CD4-positive, alpha-beta T cell (primary cell): ENCODE measurements at regions not wholly inside any gene's neighbourhood (a gene's known extent, or its start where the extent isn't known, plus 50 kb on each side); places are given as distances from the start of the nearest gene placed in this dataset.

ENCODE experiments used
- ATAC-seq: fragments of 200-7000 bp; cut with Tn5 transposase; one replicate; pipeline ENCODE4 v1.10.0; 2022; ENCODE audit warnings: mild to moderate bottlenecking; ENCODE audit not compliant: poor library complexity
- CTCF ChIA-PET: fragments of 350-600 bp; sonication (Branson Sonifier 250); formaldehyde crosslinking; loops from one replicate; lab custom pipeline; 2021; ENCODE audit warnings: antibody characterized with exemption, inconsistent platforms; lab: Charles Lee
- POLR2A ChIA-PET: fragments of 350-600 bp; sonication (Branson Sonifier 250); formaldehyde crosslinking; loops from one replicate; lab custom pipeline; 2021; ENCODE audit warnings: antibody characterized with exemption, inconsistent platforms; lab: Charles Lee
- DNase-seq, 14 experiments: peaks; one replicate each; pipeline ENCODE4 v3.0.0-alpha.2; 2013 to 2020; ENCODE audit warnings: mixed read lengths in 2 of 14
- H3K27ac ChIP-seq, 2 donors: one replicate each; pipeline versions ENCODE4 v1.5.1 to v1.7.0; 2013; ENCODE audit warnings: low read length in 2 of 2, low read depth in 1 of 2, mild to moderate bottlenecking in 1 of 2
- H3K27me3 ChIP-seq, 2 experiments: 1 replicate in 1 of 2; 2 replicates in 1 of 2; pipeline versions ENCODE4 v1.6.1 to v1.7.0; 2013; ENCODE audit warnings: low read length in 2 of 2, control low read depth in 1 of 2, mild to moderate bottlenecking in 1 of 2, moderate library complexity in 1 of 2; ENCODE audit not compliant: insufficient read depth in 2 of 2, control insufficient read depth in 1 of 2
- H3K36me3 ChIP-seq: one replicate; pipeline ENCODE4 v1.6.1; 2013; ENCODE audit warnings: low read length, control low read depth; ENCODE audit not compliant: insufficient read depth
- H3K4me1 ChIP-seq: one replicate; pipeline ENCODE4 v1.6.1; 2013; ENCODE audit warnings: low read length, control low read depth; ENCODE audit not compliant: insufficient read depth
- H3K4me3 ChIP-seq: one replicate; pipeline ENCODE4 v1.5.1; 2013; ENCODE audit warnings: mild to moderate bottlenecking, low read length, moderate library complexity
- H3K9me3 ChIP-seq, 2 experiments: 1 replicate in 1 of 2; 2 replicates in 1 of 2; pipeline versions ENCODE4 v1.6.1 to v1.7.0; 2013; ENCODE audit warnings: low read length in 2 of 2, mild to moderate bottlenecking in 2 of 2, control low read depth in 1 of 2, moderate library complexity in 1 of 2; ENCODE audit not compliant: control insufficient read depth in 1 of 2, insufficient read depth in 1 of 2
- H3K27ac Mint-ChIP-seq: one replicate; pipeline ENCODE4 v1.8.0; 2020; ENCODE audit warnings: mixed read lengths
- H3K27me3 Mint-ChIP-seq: one replicate; pipeline ENCODE4 v1.8.0; 2021; ENCODE audit warnings: mixed read lengths
- H3K36me3 Mint-ChIP-seq: one replicate; pipeline ENCODE4 v1.8.0; 2021; ENCODE audit warnings: low read depth, mixed read lengths
- H3K4me1 Mint-ChIP-seq: one replicate; pipeline ENCODE4 v1.8.0; 2021; ENCODE audit warnings: low read depth, mixed read lengths
- H3K4me3 Mint-ChIP-seq: one replicate; pipeline ENCODE4 v1.8.0; 2020; ENCODE audit warnings: mild to moderate bottlenecking, mixed read lengths
- H3K9me3 Mint-ChIP-seq: one replicate; pipeline ENCODE4 v1.8.0; 2020; ENCODE audit warnings: mixed read lengths
- CTCF ChIP-seq: fragments of 200-600 bp; IDR thresholded peaks from one replicate; pipeline ENCODE4 v1.8.0; 2022; ENCODE audit warnings: antibody characterized with exemption, mild to moderate bottlenecking
- intact Hi-C, 2 experiments: fragments of 100-400 bp; cut with DNase I in 1 of 2; cut with micrococcal nuclease in 1 of 2; formaldehyde crosslinking; loops; one replicate each; pipeline versions ENCODE4 v1.15.1 to v1.9.0; 2023 to 2025; cut with DNase I, micrococcal nuclease

DNA sequence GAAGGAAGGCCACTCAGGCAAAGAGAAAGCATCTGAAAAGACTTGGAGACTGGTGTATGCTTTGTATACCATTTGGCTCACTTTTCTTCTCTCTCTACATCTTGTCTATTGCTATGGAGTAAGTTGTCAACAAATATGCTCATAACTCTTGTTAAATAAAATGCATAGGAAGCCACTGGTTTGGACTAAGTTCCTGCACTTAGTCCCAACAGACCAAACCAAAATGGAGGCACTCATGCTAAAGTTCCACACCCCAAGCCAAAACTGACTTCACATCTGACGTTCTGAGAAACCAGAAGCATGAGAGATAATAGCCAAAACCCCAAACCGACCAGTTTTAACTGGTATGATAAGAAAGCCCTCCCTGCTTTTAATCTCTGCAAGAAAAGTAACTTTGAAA is 135.3 kb upstream of the LYPLAL1 start:
- ATAC-seq (no peak), DNase-seq (no peak)
- H3K27me3 Mint-ChIP-seq: no peaks in the 10 kb centered on the region
- no peak overlapping the region for H3K27ac ChIP-seq
- no peaks in the 10 kb centered on the region for H3K4me1 ChIP-seq
- TF ChIP-seq CTCF: no peak
- ChIA-PET POLR2A (no interaction called here), CTCF (no interaction called here)
- peaks cover 3% of the 10 kb centered on the region for H3K9me3 Mint-ChIP-seq
- no peaks in the 10 kb centered on the region for H3K36me3 Mint-ChIP-seq
- H3K9me3 ChIP-seq: no peaks in the 10 kb centered on the region
- no peaks in the 10 kb centered on the region for H3K4me1 Mint-ChIP-seq
- H3K27ac Mint-ChIP-seq: no peak overlapping the region
- intact Hi-C loops: no loop called here
- no peaks in the 10 kb centered on the region for H3K27me3 ChIP-seq
- H3K4me3 ChIP-seq: no peak overlapping the region
- H3K36me3 ChIP-seq: no peaks in the 10 kb centered on the region
- no peak overlapping the region for H3K4me3 Mint-ChIP-seq

- ChIA-PET CTCF (no interaction called here), POLR2A (no interaction called here)
- TF ChIP-seq CTCF: no peak
- Histone ChIP-seq H3K4me1 (no peaks in the 10 kb centered on the region), H3K27me3 (no peaks in the 10 kb centered on the region), H3K27ac (no peak overlapping the region), H3K9me3 (no peaks in the 10 kb centered on the region), H3K4me3 (no peak overlapping the region), H3K36me3 (no peaks in the 10 kb centered on the region)
- H3K4me3 Mint-ChIP-seq: no peak overlapping the region
- H3K27ac Mint-ChIP-seq: no peak overlapping the region
- H3K4me1 Mint-ChIP-seq: no peaks in the 10 kb centered on the region
- H3K36me3 Mint-ChIP-seq: no peaks in the 10 kb centered on the region
- H3K9me3 Mint-ChIP-seq: peaks cover 3% of the 10 kb centered on the region
- ATAC-seq (no peak), DNase-seq (no peak)
- no peaks in the 10 kb centered on the region for H3K27me3 Mint-ChIP-seq
- intact Hi-C loops: no loop called here
Observed at GRCh38 chr1:219039017-219039681, 134.5 kb upstream of the LYPLAL1 start.

DNA sequence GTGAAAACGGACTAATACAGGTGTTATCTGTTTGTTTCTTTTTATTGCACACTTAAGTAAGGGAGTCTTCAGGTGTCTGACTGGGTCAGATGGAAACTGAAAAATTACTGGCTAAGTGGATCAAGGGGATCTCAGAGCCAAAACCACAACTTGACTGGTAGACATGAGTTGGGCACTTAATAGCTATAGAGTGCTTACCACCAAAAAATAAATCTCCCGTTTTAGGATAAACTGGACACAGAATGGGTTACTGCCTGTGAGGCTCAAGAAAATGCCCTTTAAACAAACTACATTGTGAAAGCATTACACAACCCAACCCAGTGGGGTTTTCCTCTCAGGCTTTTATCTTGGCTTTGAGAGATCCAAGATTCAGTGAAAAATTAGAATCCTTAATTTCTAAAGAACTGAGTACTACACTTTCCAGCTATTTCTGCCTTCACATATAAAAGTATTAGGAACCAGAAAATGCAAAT is 134.0 kb upstream of the LYPLAL1 start:
- peaks cover 3% of the 10 kb centered on the region for H3K9me3 Mint-ChIP-seq
- intact Hi-C loops: no loop called here

More for the DNA sequence above, 134.0 kb upstream of the LYPLAL1 start:
- Histone ChIP-seq H3K36me3 (no peaks in the 10 kb centered on the region), H3K4me3 (no peak overlapping the region), H3K9me3 (no peaks in the 10 kb centered on the region), H3K27me3 (no peaks in the 10 kb centered on the region), H3K27ac (no peak overlapping the region), H3K4me1 (no peaks in the 10 kb centered on the region)
- ChIA-PET POLR2A (no interaction called here), CTCF (no interaction called here)
- H3K27me3 Mint-ChIP-seq: no peaks in the 10 kb centered on the region
- no peaks in the 10 kb centered on the region for H3K36me3 Mint-ChIP-seq
- no peak for TF ChIP-seq CTCF
- ATAC-seq (no peak), DNase-seq (no peak)
- H3K4me1 Mint-ChIP-seq: no peaks in the 10 kb centered on the region
- no peak overlapping the region for H3K27ac Mint-ChIP-seq
- no peak overlapping the region for H3K4me3 Mint-ChIP-seq
